MM.1S (cell line): ENCODE measurements at regions not wholly inside any gene's neighbourhood (a gene's known extent, or its start where the extent isn't known, plus 50 kb on each side); places are given as distances from the start of the nearest gene placed in this dataset.

Source experiments
- EZH2 ChIP-seq: fragments of 300-600 bp; sonication (generic); optimal IDR thresholded peaks from 2 replicates; pipeline ENCODE3; 2017; ENCODE audit warnings: low read depth, mild to moderate bottlenecking, antibody characterized with exemption, low read length, mixed read lengths
- TF ChIP-seq, protein P1 (sequence below): fragments of 300-600 bp; sonication (generic); IDR thresholded peaks from 2 replicates; pipeline ENCODE4 v1.5.1; 2016; ENCODE audit warnings: antibody characterized with exemption, low read length, mixed read lengths

- TF ChIP-seq, protein P1, sequence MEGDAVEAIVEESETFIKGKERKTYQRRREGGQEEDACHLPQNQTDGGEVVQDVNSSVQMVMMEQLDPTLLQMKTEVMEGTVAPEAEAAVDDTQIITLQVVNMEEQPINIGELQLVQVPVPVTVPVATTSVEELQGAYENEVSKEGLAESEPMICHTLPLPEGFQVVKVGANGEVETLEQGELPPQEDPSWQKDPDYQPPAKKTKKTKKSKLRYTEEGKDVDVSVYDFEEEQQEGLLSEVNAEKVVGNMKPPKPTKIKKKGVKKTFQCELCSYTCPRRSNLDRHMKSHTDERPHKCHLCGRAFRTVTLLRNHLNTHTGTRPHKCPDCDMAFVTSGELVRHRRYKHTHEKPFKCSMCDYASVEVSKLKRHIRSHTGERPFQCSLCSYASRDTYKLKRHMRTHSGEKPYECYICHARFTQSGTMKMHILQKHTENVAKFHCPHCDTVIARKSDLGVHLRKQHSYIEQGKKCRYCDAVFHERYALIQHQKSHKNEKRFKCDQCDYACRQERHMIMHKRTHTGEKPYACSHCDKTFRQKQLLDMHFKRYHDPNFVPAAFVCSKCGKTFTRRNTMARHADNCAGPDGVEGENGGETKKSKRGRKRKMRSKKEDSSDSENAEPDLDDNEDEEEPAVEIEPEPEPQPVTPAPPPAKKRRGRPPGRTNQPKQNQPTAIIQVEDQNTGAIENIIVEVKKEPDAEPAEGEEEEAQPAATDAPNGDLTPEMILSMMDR = no peak
- TF ChIP-seq EZH2 = no peak
Observed at GRCh38 chr6:148186916-148187315, 155.7 kb upstream of the SASH1 start.
